GM12801 (cell line): ENCODE measurements at regions not wholly inside any gene's neighbourhood (a gene's known extent, or its start where the extent isn't known, plus 50 kb on each side); places are given as distances from the start of the nearest gene placed in this dataset.

Source experiments
- CTCF ChIP-seq: IDR thresholded peaks from one replicate; pipeline ENCODE4 v1.5.1; 2011; ENCODE audit warnings: control low read depth; ENCODE audit not compliant: insufficient read length; ENCODE audit errors: extremely low read depth

GRCh38 chr17:77838748-77839697, 119.5 kb upstream of the TNRC6C start:
- TF ChIP-seq CTCF, result no peak

GRCh38 chr17:77839698-77840512, 118.6 kb upstream of the TNRC6C start:
- TF ChIP-seq CTCF, result no peak

GRCh38 chr17:77840513-77841165, 117.9 kb upstream of the TNRC6C start:
- TF ChIP-seq CTCF, result no peak

GRCh38 chr17:77841742-77842527, 116.6 kb upstream of the TNRC6C start:
- no peak for TF ChIP-seq CTCF

- no peak for TF ChIP-seq CTCF
Observed at GRCh38 chr17:77842528-77843147, 115.9 kb upstream of the TNRC6C start.

GRCh38 chr17:77843896-77844295, 114.6 kb upstream of the TNRC6C start:
- TF ChIP-seq CTCF, result no peak
